Activated T-helper 17 cell treated with anti-CD3 and anti-CD28 coated beads, Interleukin-2, amount 50 U/mL, for 72 hours (primary cell): ENCODE measurements at regions not wholly inside any gene's neighbourhood (a gene's known extent, or its start where the extent isn't known, plus 50 kb on each side); places are given as distances from the start of the nearest gene placed in this dataset.
A peak's percentile ranks its signal among the peaks of the same experiment; 100 is the strongest.

Experiments used
- ATAC-seq: fragments of 150-1000 bp; cut with Tn5 transposase; replicated peaks from 2 replicates; pipeline ENCODE4 v1.10.0; 2021; ENCODE audit warnings: mild to moderate bottlenecking, moderate library complexity
- H3K27ac Mint-ChIP-seq: one replicate; pipeline ENCODE4 v1.8.0; 2022; ENCODE audit warnings: mixed read lengths
- H3K27me3 Mint-ChIP-seq: one replicate; pipeline ENCODE4 v1.8.0; 2022; ENCODE audit warnings: mixed read lengths
- H3K36me3 Mint-ChIP-seq: one replicate; pipeline ENCODE4 v1.8.0; 2022; ENCODE audit warnings: low read depth, mild to moderate bottlenecking, mixed read lengths
- H3K4me1 Mint-ChIP-seq: one replicate; pipeline ENCODE4 v1.8.0; 2022; ENCODE audit warnings: mixed read lengths
- H3K4me3 Mint-ChIP-seq: one replicate; pipeline ENCODE4 v1.8.0; 2022; ENCODE audit warnings: mild to moderate bottlenecking, mixed read lengths
- H3K9me3 Mint-ChIP-seq: one replicate; pipeline ENCODE4 v1.8.0; 2022; ENCODE audit warnings: mixed read lengths

DNA sequence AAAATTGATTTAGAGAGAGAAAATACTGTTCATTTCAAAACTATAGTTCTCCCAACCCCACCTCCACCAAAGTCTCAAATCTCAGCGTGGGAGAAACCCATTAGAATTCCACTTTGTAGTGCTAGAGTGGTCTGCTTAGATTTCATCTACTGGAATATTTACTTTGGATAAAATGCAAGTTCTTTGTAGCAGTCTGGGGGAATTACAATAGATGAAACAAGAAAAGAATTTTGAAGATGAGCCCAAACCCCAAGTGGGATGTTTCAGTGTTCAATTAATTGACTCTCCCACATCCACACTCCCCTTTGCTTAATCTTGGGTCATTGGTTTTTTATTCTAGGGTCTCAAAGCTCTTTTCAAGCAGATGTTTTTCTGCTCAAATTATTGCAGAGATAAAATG is 97.8 kb downstream of the RPL22L1 start:
- H3K27ac Mint-ChIP-seq: no peak overlapping the region
- no peak for ATAC-seq
- peaks cover 7% of the 10 kb centered on the region for H3K27me3 Mint-ChIP-seq
- no peaks in the 10 kb centered on the region for H3K9me3 Mint-ChIP-seq
- no peaks in the 10 kb centered on the region for H3K4me1 Mint-ChIP-seq
- H3K36me3 Mint-ChIP-seq: no peaks in the 10 kb centered on the region
- no peak overlapping the region for H3K4me3 Mint-ChIP-seq

GRCh38 chr3:170768334-170768801 is 101.6 kb downstream of the RPL22L1 start:
- ATAC-seq: peak; percentile 47
- H3K27ac Mint-ChIP-seq: no peak overlapping the region
- no peaks in the 10 kb centered on the region for H3K9me3 Mint-ChIP-seq
- H3K4me3 Mint-ChIP-seq: no peak overlapping the region
- H3K4me1 Mint-ChIP-seq: no peaks in the 10 kb centered on the region
- peaks cover 9% of the 10 kb centered on the region for H3K27me3 Mint-ChIP-seq
- H3K36me3 Mint-ChIP-seq: no peaks in the 10 kb centered on the region

DNA sequence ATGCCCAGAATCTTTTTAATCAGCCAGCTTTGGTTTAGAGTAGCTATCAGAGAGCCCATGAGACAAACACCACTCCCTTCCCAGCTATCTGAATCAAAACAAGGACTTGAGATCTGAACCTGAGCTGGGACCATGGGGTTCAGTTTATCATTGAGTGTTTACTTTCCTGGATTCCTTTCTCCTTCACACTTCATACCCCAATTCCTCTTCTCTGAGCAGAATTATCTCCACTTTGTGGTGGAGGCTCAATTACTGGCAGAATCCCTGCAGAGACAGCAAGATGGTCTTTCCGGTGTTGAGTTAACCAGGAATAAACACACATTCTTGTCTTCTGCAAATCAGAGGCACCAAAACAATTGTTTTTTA is 102.4 kb downstream of the RPL22L1 start:
- no peaks in the 10 kb centered on the region for H3K36me3 Mint-ChIP-seq
- no peaks in the 10 kb centered on the region for H3K9me3 Mint-ChIP-seq
- no peaks in the 10 kb centered on the region for H3K4me1 Mint-ChIP-seq
- H3K4me3 Mint-ChIP-seq: no peak overlapping the region
- no peak overlapping the region for H3K27ac Mint-ChIP-seq
- ATAC-seq: no peak
- H3K27me3 Mint-ChIP-seq: peaks cover 9% of the 10 kb centered on the region

DNA sequence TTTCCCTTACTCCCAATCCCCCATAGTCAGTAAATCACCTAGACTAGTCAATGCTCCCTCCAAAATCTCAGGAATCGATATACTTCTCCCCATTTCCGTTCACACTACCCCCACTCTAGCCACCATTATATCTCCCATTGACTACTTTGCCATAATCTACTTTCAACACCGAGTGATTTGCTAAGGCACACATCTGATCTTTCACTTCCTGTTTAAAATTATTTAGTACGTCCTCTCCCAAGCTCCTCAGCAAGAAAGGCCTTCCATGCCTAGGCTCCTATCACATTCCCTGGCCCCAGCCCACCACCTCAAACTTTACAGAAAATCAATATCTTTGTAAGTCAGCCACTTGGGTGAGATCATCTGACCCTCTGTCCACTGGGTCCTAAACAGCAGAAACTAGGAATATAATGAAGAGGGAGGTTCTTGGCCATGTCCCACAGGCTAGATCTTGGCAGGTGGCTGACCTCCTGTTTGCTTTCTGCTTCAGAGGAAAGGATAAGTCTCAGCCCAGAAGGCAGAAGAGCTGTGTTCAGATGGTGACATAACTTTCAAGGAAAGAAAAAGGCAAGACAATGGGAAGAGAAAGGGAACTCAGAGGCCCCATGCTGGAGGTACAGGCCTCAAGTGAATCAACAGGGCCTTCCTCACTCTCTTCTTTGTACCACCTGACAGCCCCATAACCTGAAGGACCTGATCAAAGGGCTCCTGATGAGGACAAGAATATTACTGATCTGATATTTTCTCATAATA is 103.0 kb downstream of the RPL22L1 start:
- Mint-ChIP-seq H3K27me3 (peaks cover 9% of the 10 kb centered on the region), H3K4me3 (no peak overlapping the region), H3K36me3 (no peaks in the 10 kb centered on the region), H3K27ac (no peak overlapping the region), H3K4me1 (no peaks in the 10 kb centered on the region), H3K9me3 (no peaks in the 10 kb centered on the region)
- no peak for ATAC-seq

DNA sequence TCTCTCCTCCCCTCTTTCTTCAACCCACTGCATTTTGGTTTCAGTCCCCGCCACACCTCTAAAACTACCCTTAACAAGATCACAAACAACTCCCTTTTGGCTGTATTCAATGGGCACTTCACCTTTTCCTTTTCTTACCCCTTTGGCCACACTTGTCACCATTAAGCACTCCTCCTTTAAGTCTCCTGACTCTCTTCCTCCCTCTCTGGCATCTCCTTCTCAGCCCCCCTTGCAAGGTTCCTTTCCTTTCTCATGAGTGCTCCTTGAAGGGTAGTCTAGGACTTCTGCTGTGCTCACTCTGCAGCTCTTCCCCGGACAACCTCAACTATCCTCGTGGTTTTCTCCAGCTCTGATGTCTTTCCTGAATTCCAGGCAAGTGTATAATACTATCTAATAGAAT is 103.7 kb downstream of the RPL22L1 start:
- Mint-ChIP-seq H3K4me1 (no peaks in the 10 kb centered on the region), H3K27ac (no peak overlapping the region), H3K36me3 (no peaks in the 10 kb centered on the region), H3K27me3 (peaks cover 7% of the 10 kb centered on the region), H3K4me3 (no peak overlapping the region), H3K9me3 (no peaks in the 10 kb centered on the region)
- ATAC-seq: no peak

- Mint-ChIP-seq H3K4me3 (no peak overlapping the region), H3K4me1 (no peaks in the 10 kb centered on the region), H3K27me3 (peaks cover 6% of the 10 kb centered on the region), H3K27ac (no peak overlapping the region), H3K9me3 (no peaks in the 10 kb centered on the region), H3K36me3 (no peaks in the 10 kb centered on the region)
- ATAC-seq: no peak
Observed at GRCh38 chr3:170765419-170766078, 104.4 kb downstream of the RPL22L1 start.

DNA sequence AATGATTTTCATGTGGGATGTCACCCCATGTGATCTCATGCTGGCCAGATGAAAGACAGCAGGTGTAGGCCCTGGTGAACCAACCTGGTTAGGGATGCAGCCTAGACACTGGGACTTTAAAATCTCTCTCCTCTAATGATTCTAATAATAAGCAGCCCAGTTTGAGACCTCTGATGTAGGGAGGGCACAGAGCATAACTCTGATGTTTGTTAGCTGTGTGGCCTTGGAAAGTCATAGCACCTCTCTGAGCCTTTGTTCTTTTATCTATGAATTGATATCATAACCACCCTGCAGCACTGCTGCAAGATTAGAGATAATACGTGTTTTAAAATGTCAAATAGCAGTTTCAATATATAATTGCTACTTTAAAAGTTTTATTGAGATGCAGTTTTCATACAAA is 106.0 kb downstream of the RPL22L1 start:
- H3K36me3 Mint-ChIP-seq: no peaks in the 10 kb centered on the region
- no peaks in the 10 kb centered on the region for H3K9me3 Mint-ChIP-seq
- no peak for ATAC-seq
- H3K27ac Mint-ChIP-seq: no peak overlapping the region
- no peak overlapping the region for H3K4me3 Mint-ChIP-seq
- peaks cover 6% of the 10 kb centered on the region for H3K27me3 Mint-ChIP-seq
- no peaks in the 10 kb centered on the region for H3K4me1 Mint-ChIP-seq

DNA sequence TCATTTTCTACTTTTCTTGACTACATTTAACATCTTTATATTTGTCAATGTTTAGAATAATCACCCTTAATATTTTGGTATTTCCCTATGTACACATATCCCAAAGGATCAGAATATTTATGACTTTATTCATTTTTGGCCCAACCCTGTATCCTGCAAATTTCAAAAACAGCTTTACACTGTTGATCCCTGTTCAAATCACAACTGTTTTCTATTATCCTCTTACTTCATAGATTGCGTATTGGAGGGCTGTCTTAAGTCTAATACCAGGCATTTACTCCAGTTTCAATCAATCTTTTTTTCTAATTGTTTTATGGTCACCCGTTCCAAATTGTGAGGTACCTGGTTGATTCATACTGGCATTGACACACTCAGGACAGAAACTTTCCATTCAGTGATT is 107.9 kb downstream of the RPL22L1 start:
- H3K4me1 Mint-ChIP-seq: no peaks in the 10 kb centered on the region

GRCh38 chr3:170761103-170761502 is 108.9 kb downstream of the RPL22L1 start:
- H3K36me3 Mint-ChIP-seq: no peaks in the 10 kb centered on the region
- no peak for ATAC-seq
- no peak overlapping the region for H3K27ac Mint-ChIP-seq
- no peaks in the 10 kb centered on the region for H3K9me3 Mint-ChIP-seq
- H3K4me1 Mint-ChIP-seq: no peaks in the 10 kb centered on the region
- peaks cover 3% of the 10 kb centered on the region for H3K27me3 Mint-ChIP-seq
- H3K4me3 Mint-ChIP-seq: no peak overlapping the region

More for the DNA sequence above, 107.9 kb downstream of the RPL22L1 start:
- ATAC-seq: no peak
- Mint-ChIP-seq H3K9me3 (no peaks in the 10 kb centered on the region), H3K27me3 (peaks cover 6% of the 10 kb centered on the region), H3K4me3 (no peak overlapping the region), H3K27ac (no peak overlapping the region), H3K36me3 (no peaks in the 10 kb centered on the region)

DNA sequence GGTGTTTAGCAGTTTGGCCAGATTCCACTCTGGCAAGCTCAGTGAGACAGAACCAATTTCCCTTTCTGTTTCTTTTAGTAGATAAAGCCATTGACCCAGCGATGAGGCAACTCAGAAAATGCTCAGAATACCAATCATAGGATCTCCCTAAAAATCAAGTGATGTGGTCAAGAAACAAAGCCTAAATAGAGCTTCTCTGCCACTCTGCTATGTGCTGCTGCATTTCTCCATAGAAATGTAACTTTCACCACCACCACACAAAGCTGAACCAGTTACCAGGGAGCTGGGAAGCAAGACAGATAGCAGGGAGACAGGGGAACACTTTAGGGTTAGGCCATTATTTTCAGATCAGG is 109.8 kb downstream of the RPL22L1 start:
- ATAC-seq: no peak
- Mint-ChIP-seq H3K9me3 (no peaks in the 10 kb centered on the region), H3K4me3 (no peak overlapping the region), H3K36me3 (no peaks in the 10 kb centered on the region), H3K4me1 (no peaks in the 10 kb centered on the region), H3K27ac (no peak overlapping the region), H3K27me3 (no peaks in the 10 kb centered on the region)

DNA sequence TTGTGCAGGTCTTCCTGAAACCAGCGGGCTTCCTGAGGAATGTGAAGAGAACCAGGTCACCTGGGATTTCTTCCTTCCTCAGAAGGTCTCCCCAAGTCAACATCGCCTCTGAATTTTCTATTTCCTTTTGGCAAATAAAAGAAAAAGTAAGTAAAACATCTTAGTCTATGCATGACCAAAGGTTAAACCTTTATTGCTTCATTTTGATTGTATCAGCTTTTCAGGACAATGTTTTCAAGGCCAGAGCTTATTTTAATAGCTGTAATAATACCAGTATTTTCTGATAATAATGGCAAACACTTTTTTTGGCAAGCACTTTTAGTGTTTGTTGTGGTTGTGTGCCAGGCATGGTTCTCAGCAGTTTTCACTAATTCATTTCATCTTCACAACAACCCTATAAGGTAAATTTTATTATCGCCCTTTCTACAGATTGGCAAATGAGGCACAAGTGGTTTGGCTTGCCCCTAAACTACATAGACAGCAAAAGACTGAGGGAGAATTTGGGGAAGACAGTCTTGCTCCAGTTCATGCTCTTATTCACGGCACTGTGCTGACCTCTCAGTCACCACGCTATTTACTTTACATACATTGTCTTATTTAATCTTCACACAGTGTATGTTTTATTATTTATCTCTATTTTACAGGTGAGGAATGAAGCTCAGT is 110.4 kb downstream of the RPL22L1 start:
- Mint-ChIP-seq H3K36me3 (no peaks in the 10 kb centered on the region), H3K4me1 (no peaks in the 10 kb centered on the region), H3K27me3 (no peaks in the 10 kb centered on the region)

DNA sequence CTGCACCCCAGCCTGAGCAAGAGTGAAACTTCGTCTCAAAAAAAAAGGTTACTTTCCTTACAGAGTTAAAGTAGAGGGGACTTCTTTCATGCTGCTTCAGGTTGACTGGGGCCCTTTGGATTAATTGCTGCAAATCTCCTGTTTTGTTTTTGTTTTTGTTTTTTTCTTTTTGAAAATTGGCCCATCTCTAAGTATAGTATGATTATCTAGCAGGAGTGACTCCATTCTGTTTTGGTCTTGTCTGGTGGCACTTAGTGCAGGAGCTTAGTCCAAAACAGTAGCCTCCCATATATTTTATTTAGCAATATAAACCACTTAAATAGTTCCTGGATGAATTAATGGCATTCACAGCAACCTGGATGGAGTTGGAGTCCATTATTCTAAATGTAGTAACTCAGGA is 113.0 kb downstream of the RPL22L1 start:
- Mint-ChIP-seq H3K36me3 (no peaks in the 10 kb centered on the region), H3K27ac (no peak overlapping the region), H3K9me3 (no peaks in the 10 kb centered on the region), H3K27me3 (peaks cover 7% of the 10 kb centered on the region), H3K4me1 (no peaks in the 10 kb centered on the region), H3K4me3 (no peak overlapping the region)
- ATAC-seq: no peak

More for the DNA sequence above, 110.4 kb downstream of the RPL22L1 start:
- no peak for ATAC-seq
- Mint-ChIP-seq H3K27ac (no peak overlapping the region), H3K9me3 (no peaks in the 10 kb centered on the region), H3K4me3 (no peak overlapping the region)

DNA sequence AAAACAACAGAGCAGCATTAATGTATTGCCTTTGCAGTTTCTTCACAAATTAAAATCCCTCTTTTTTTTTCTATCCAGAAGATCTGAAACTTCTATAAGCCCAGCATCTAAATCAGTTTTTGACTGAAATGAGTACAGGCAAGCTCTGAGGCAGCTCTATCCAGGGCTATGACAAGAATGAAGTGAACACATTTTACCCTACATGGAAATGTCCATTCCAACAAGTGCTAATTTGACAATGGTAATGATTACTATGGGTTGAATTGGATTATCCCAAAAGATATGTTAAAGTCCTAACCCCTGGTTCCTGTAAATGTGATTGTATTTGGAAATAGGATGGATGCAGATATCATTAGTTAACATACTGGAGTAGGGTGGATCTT is 115.7 kb downstream of the RPL22L1 start:
- Mint-ChIP-seq H3K4me3 (no peak overlapping the region), H3K4me1 (no peaks in the 10 kb centered on the region), H3K9me3 (no peaks in the 10 kb centered on the region), H3K27me3 (peaks cover 19% of the 10 kb centered on the region), H3K27ac (no peak overlapping the region), H3K36me3 (no peaks in the 10 kb centered on the region)
- ATAC-seq: no peak

- H3K4me3 Mint-ChIP-seq: no peak overlapping the region
- no peak overlapping the region for H3K27ac Mint-ChIP-seq
- H3K36me3 Mint-ChIP-seq: no peaks in the 10 kb centered on the region
- ATAC-seq: no peak
- no peaks in the 10 kb centered on the region for H3K4me1 Mint-ChIP-seq
- peaks cover 26% of the 10 kb centered on the region for H3K27me3 Mint-ChIP-seq
- no peaks in the 10 kb centered on the region for H3K9me3 Mint-ChIP-seq
Observed at GRCh38 chr3:170753421-170754310, 116.3 kb downstream of the RPL22L1 start.
